HG03196 (cell line): ENCODE measurements at regions not wholly inside any gene's neighbourhood (a gene's known extent, or its start where the extent isn't known, plus 50 kb on each side); places are given as distances from the start of the nearest gene placed in this dataset.

Experiments used
- ATAC-seq: cut with Tn5 transposase; IDR thresholded peaks from one replicate; pipeline ENCODE4 v1.9.1; 2021; ENCODE audit not compliant: unreplicated experiment

GRCh38 chr11:127895776-127896175 lies 691.6 kb downstream of the ETS1 start:
- ATAC-seq: no peak

- ATAC-seq: no peak
Observed at GRCh38 chr11:127894316-127894715, 693.0 kb downstream of the ETS1 start.

DNA sequence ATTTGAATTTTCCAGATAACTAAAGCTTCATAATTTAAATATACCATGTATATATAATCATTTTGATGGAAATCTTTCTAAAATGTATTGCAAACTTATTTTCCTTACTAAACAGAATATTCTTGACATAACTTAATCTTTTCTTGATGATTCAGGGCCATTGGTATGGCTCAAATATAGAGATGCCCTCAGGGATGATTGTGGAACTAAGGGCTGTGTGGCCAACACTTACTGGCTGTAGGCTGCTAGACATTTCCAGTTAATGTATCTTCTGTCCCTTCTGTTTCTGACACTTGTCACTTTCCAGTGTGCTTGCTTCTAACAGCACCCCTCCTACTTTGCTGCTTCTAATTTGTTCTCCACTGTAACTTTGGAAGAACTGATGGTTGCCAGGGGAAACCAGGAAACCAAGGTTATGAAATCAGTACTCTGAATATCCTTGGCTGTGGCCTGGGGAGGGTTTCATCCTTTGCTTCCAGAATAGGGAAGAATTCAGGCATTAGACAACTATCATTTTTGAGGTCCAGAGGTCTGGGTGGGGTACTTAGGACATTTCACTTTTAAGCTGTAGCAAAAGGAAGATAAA lies 697.2 kb downstream of the ETS1 start:
- no peak for ATAC-seq

DNA sequence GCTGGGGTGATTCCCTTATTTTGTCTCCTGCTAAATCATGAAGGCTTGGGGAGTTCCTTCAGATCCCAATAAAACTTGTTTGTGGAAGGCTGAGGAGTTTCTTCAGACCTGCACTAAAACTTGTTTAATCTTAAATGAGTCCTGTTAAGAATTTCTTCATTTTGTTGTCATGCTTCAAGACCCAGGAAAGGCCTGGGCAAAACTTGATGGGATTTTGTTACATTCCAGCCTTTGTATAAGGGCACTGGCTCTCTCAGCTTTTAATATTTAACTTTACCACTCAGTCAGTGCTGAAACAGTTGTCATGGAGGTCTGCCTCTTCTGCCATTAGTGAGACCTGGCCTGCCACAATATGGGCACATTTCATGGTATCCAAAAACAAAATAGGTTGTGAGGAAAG lies 699.0 kb downstream of the ETS1 start:
- ATAC-seq: no peak

GRCh38 chr11:127875131-127875530 lies 712.2 kb downstream of the ETS1 start:
- ATAC-seq: no peak

DNA sequence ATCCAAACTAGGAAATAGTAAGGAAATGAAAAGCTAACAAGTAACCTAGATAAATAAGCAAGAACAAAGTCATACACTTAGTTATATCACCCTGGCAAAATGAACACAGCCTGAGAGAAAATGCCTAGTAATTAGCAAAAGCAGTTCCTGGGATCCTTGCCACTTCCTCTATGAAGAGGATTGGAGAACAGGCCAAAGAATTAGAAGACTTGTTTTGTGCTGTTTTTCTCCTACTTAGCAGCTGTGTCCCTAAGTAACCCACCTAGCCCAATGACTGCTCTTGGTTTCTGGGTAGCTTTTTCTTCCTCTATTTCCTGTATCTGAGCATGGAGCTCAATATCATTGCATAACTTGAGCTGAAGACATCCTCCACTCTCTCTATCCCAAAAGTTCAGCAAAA lies 713.9 kb downstream of the ETS1 start:
- no peak for ATAC-seq

GRCh38 chr11:127866109-127866508 lies 721.2 kb downstream of the ETS1 start:
- ATAC-seq: no peak

- ATAC-seq: no peak
Observed at GRCh38 chr11:127864861-127865260, 722.5 kb downstream of the ETS1 start.

DNA sequence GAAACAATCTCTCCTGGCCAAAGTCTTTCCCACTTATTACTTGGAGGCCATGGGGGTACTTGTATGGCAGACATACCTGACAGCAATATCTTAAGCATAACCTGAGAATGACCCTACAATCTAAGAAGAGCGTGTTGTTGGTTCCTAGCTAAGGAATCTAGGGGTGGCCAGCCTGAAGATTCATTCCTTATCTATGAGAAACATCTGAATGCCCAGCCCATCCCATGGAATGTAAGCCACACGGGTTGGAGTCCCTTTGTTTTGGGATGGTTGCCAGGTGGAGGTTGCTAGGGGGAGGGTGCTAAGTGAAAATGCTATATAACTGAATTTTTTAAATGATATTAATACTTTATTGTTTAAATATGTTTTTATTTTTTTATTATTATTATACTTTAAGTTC lies 725.0 kb downstream of the ETS1 start:
- no peak for ATAC-seq

- ATAC-seq: no peak
Observed at GRCh38 chr11:127859941-127860354, 727.4 kb downstream of the ETS1 start.

- no peak for ATAC-seq
Observed at GRCh38 chr11:127844876-127845275, 742.5 kb downstream of the ETS1 start.

- ATAC-seq: no peak
Observed at GRCh38 chr11:127843483-127844396, 743.6 kb downstream of the ETS1 start.

GRCh38 chr11:127825183-127825582 lies 762.2 kb downstream of the ETS1 start:
- ATAC-seq: no peak

DNA sequence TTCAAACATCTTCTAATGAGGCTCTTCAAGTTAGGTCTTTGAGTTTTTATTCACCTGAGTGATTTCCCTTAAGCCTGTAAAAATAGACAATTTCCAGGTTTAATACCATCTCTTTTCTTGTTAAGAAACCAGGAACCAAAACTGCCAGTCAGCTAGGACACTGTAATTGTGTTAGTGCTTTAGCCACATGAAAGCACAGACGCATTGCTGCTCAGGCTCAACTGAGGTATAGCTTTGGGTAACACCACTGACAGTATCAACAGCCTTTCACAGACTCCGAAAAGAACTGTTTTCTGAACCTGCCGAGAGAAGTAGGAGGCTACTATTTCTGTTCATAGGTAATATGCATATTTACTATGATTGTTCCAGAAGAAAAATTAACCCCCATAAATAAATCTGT lies 768.7 kb downstream of the ETS1 start:
- no peak for ATAC-seq

DNA sequence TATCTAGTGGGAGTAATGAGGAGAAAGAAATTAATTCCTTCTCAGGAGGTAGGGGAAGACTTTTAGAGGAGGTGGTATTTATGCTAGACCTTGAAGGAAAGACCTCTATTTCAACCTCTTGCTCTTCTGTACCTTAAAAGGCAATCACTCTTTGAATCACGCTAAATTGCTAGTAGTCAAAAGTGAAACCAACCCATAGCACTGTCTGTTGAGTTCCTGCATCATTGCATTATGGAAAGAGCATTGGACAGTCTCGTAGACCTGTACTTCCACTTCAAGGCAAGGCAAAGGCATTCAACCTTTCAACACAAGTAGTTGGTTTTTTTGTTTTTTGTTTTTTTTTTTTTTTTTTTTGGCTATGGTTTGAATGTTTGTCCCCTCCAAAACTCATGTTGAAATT lies 770.4 kb downstream of the ETS1 start:
- ATAC-seq: no peak

DNA sequence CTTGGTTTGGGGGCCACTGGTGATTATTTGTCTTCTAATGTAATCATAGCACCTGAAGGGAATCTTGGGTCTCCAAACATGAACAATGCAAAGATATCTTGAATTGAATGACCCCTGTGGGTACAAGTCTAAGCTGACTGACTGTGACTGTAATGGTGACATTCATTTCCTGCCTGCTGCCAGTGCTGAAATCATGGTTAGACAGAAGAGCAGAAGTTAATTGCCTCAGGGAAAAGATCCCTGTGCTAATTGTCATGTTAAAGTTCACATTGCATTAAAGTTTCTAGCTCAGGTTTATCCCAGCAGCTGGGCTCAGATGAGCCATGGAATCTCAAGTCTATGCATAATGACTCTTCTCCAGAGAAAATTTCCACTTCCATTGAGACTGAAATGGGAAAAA lies 772.0 kb downstream of the ETS1 start:
- ATAC-seq: no peak

- no peak for ATAC-seq
Observed at GRCh38 chr11:127806501-127806900, 780.9 kb downstream of the ETS1 start.

DNA sequence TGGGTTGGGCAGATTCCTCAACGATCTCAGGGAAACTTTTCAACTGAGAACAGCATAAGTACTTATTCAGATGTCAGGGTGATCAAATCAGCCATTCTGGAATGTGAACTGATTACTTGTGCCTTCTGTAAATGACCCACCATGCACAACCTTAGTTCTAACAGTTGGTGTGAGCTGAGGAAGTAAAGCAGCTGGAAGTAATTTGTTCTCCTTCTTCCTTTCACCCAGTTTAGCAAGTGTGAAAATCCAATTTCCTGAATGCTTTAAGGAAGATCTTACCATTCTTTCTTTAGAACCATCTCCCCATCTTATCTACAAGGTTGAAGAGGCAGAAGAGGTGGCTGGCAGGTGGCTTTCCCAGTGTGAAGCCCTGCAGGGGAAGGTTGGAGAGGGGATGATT lies 781.6 kb downstream of the ETS1 start:
- no peak for ATAC-seq

DNA sequence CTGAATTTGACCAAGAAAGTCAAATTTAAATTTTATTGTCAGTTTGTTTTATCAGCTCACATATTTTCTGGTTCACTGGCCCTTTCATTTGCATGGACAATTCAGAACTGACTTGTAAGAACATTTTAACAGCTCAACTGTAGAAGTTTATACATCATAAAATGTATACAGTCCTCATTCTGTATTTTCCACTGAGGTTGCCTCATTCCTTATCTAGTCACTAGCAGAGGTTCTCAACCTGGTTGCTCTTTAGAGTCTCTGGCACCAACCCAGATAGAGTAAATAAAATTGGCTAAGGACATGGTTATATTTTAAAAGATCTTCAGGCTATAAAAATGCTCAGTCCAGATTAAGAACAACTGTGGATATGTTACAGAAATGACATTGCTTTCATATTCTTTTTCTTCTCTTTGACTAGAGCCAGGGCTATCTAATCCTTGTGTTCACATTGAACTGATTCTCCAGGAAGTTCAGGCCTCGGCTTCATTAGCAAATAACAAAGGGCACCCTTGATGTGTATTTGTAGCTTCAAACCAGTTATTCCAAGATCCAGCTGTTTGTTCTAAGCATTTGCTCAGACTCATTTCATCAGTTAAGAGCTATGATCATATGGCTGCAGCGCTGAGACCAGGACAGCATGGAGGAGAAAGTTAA lies 782.5 kb downstream of the ETS1 start:
- no peak for ATAC-seq

- no peak for ATAC-seq
Observed at GRCh38 chr11:127803755-127804154, 783.6 kb downstream of the ETS1 start.

DNA sequence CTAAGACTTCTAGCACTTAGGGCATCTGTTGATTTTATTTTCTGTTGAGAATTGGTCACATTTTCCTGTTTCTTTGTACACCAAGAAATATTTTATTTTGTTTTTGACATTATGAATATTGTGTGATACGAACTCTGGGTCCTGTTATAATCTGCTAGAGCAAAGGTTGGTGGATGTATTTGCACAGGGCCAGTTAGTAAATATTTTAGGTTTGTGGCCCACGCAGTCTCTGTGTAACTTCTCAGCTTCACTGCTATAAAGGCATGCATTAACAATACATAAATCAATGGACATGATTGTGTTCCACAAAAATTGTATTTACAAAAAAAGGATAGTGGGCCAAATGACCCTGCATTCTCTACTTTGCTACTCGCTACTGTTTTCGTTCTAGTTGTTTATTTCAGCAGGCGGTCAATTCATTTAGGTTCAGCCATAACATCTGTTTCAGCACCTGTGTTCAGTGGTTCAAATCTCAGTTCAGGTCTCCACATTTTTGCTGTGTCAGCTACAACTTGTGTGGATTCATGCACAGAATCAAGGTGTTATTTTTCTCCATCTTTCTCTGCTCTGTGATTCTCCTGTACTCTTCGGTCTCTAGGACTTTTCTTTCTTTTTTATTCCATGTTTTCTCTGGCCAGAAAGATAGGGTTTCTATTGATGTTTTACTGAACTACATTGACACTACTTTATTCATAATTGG lies 786.2 kb downstream of the ETS1 start:
- no peak for ATAC-seq
